ENCODE measurements at regions not wholly inside any gene's neighbourhood (a gene's known extent, or its start where the extent isn't known, plus 50 kb on each side); places are given as distances from the start of the nearest gene placed in this dataset.

DNA sequence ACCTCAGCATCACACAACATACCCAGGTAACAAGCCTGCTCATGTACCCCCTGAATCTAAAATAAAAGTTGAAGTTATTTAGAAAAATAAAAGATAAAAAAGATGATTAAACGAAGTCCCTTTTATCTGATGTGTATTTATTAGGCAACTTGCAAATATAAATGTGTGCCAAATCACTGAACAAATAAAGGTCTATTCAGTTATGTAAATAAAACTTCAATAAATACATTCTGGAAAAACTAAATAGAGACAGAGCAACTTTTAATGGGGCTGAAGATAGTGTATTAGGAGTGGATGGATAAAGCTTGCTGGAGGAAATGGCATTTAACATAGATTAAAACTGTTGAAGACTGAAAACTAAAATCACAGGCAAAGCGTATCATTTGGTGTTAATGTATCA is 678.0 kb upstream of the GRM7 start:
- no peak overlapping the region for H3K4me2 ChIP-seq
- ATAC-seq (no peak), DNase-seq (ENCODE audit: low read depth in 1 of 2, low spot score in 1 of 2) (no peak), FAIRE-seq (no peak)
- no peaks in the 10 kb centered on the region for H3K9me3 ChIP-seq
- TF ChIP-seq EHF (CRISPR knock-in tag; IDR thresholded peaks at IDR 0.05) (no peak), CBX2 (IDR thresholded peaks at IDR 0.05; ENCODE audit: borderline replicate concordance, low read depth) (no peak), KDM1A (IDR thresholded peaks at IDR 0.05; ENCODE audit: low read depth) (no peak), KDM5A (IDR thresholded peaks at IDR 0.05) (no peak), HES2 (IDR thresholded peaks at IDR 0.05) (no peak), CEBPB (IDR thresholded peaks at IDR 0.05) (no peak), FOSB (CRISPR knock-in tag; IDR thresholded peaks at IDR 0.05) (no peak), NPAS2 (CRISPR knock-in tag; IDR thresholded peaks at IDR 0.05; ENCODE audit: borderline replicate concordance) (no peak), PHF8 (IDR thresholded peaks at IDR 0.05; ENCODE audit: borderline replicate concordance, low read depth) (no peak), TP53 (CRISPR knock-in tag; IDR thresholded peaks at IDR 0.05) (no peak), NFE2L2 (conservative IDR thresholded peaks at IDR 0.05; ENCODE audit: low read length) (no peak), RFX5 (IDR thresholded peaks at IDR 0.05) (no peak), BHLHE40 (IDR thresholded peaks at IDR 0.05; ENCODE audit: low read depth, low read length) (no peak)
- TF ChIP-seq, protein P1, sequence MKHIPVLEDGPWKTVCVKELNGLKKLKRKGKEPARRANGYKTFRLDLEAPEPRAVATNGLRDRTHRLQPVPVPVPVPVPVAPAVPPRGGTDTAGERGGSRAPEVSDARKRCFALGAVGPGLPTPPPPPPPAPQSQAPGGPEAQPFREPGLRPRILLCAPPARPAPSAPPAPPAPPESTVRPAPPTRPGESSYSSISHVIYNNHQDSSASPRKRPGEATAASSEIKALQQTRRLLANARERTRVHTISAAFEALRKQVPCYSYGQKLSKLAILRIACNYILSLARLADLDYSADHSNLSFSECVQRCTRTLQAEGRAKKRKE (CRISPR knock-in tag; IDR thresholded peaks at IDR 0.05; ENCODE audit: low read depth), result no peak
- TF ChIP-seq, protein P2, sequence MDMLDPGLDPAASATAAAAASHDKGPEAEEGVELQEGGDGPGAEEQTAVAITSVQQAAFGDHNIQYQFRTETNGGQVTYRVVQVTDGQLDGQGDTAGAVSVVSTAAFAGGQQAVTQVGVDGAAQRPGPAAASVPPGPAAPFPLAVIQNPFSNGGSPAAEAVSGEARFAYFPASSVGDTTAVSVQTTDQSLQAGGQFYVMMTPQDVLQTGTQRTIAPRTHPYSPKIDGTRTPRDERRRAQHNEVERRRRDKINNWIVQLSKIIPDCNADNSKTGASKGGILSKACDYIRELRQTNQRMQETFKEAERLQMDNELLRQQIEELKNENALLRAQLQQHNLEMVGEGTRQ (IDR thresholded peaks at IDR 0.05), result no peak
- TF ChIP-seq, protein P3, sequence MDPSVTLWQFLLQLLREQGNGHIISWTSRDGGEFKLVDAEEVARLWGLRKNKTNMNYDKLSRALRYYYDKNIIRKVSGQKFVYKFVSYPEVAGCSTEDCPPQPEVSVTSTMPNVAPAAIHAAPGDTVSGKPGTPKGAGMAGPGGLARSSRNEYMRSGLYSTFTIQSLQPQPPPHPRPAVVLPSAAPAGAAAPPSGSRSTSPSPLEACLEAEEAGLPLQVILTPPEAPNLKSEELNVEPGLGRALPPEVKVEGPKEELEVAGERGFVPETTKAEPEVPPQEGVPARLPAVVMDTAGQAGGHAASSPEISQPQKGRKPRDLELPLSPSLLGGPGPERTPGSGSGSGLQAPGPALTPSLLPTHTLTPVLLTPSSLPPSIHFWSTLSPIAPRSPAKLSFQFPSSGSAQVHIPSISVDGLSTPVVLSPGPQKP (IDR thresholded peaks at IDR 0.05; ENCODE audit: low read depth, low read length), result no peak
- H3K27ac ChIP-seq, result no peak overlapping the region
- H3K4me3 ChIP-seq, result no peak overlapping the region
- WGBS (ENCODE audit: missing lambda C conversion rate), result 0% methylated on average over 2 of the region's 2 CpGs
- CTCF ChIA-PET, result no interaction called here
- H3K4me1 ChIP-seq, result no peaks in the 10 kb centered on the region
- POLR2A ChIA-PET, result no interaction called here

DNA sequence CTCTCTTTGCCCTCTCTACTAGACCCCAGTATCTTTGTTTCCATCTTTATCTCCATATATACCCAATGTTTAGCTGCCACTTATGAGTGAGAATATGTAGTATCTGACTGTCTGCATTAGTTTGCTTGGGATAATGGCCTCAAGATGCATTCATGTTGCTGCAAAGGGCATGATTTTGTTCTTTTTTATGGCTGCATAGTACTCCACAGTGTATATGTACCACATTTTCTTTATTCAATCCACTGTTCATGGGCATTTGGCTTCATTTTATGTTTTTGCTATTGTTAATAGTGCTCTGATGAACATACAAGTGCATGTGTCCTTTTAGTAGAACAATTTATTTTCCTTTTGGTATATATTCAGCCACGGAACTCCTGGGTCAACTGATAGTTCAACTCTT is 671.5 kb upstream of the GRM7 start:
- 26% methylated on average over 1 of the region's 1 CpG for WGBS (ENCODE audit: missing lambda C conversion rate)
- CTCF ChIA-PET, result no interaction called here

DNA sequence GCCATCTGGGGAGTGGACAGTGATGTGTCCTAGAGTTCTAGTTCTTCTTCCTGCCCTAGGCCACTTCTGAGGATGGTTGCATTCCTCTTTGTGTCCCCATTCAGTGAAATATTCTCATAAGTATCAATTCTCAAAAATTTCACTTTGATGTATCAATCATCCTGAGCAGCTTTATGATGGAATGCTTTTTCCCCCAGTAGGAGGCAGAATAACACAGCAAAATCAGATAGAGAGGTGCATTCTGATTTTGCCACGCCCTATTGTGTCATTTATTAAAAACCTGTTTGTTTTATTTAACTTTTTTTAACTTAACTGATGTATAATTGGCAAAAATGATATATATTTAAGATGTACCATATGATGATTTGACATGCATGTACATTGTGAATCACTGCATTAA is 656.0 kb upstream of the GRM7 start:
- no peaks in the 10 kb centered on the region for H3K9me3 ChIP-seq
- POLR2A ChIA-PET, result no interaction called here
- H3K4me2 ChIP-seq, result no peak overlapping the region
- TF ChIP-seq, protein P1 (CRISPR knock-in tag; IDR thresholded peaks at IDR 0.05; ENCODE audit: low read depth), result no peak
- TF ChIP-seq RAD21 (conservative IDR thresholded peaks at IDR 0.05 in 1 of 2, IDR thresholded peaks at IDR 0.05 in 1 of 2), result peak in 1 of 2 experiments; percentile 15; a peak in 1 of 5 replicates
- no peak overlapping the region for H3K4me3 ChIP-seq
- ATAC-seq (no peak), FAIRE-seq (no peak), DNase-seq (ENCODE audit: low read depth in 1 of 2, low spot score in 1 of 2) (no peak)
- CTCF ChIA-PET, result no interaction called here
- H3K4me1 ChIP-seq, result no peaks in the 10 kb centered on the region
- 2% methylated on average over 1 of the region's 1 CpG for WGBS (ENCODE audit: missing lambda C conversion rate)
- H3K27ac ChIP-seq, result no peak overlapping the region

More for the DNA sequence above, 671.5 kb upstream of the GRM7 start:
- no peak for DNase-seq (ENCODE audit: low read depth in 1 of 2, low spot score in 1 of 2)
- no peak for FAIRE-seq
- Histone ChIP-seq H3K4me3 (no peak overlapping the region), H3K9me3 (no peaks in the 10 kb centered on the region), H3K4me2 (no peak overlapping the region), H3K27ac (no peak overlapping the region), H3K4me1 (no peaks in the 10 kb centered on the region)
- POLR2A ChIA-PET, result no interaction called here
- no peak for ATAC-seq
- TF ChIP-seq ZSCAN20 (CRISPR knock-in tag; IDR thresholded peaks at IDR 0.05), result no peak

Data from A549 (cell line).